IPS-NIHi7 (cell line): ENCODE measurements at regions not wholly inside any gene's neighbourhood (a gene's known extent, or its start where the extent isn't known, plus 50 kb on each side); places are given as distances from the start of the nearest gene placed in this dataset.

ENCODE experiments used
- DNase-seq: peaks from one replicate; pipeline ENCODE4 v3.0.0; 2012; ENCODE audit warnings: mixed read lengths; ENCODE audit errors: extremely low spot score

GRCh38 chr5:61263561-61264272, 68.3 kb upstream of the ZSWIM6 start:
- no peak for DNase-seq

DNA sequence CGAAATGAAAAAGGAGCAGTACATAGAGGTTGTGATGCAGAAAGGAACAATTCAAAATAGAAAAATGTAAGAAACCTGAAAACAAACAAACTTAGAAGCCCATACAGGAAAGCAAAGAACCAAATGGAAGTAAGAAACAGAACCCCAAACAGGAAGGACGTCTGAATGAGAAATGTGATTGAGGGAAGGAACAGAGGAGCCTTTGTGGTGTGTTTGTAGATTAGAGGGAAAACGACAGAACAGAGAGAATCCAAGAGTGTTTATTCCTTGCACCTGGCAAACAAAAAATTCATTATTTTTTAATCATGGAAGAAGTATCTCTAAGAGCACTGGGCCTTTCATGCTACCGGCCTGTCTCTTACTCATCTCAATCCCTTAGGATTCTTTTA, 67.8 kb upstream of the ZSWIM6 start:
- DNase-seq = no peak

- DNase-seq = no peak
These were observed 64.9 kb upstream of the ZSWIM6 start for GRCh38 chr5:61267116-61267515.

GRCh38 chr5:61268871-61269270, 63.2 kb upstream of the ZSWIM6 start:
- no peak for DNase-seq

DNA sequence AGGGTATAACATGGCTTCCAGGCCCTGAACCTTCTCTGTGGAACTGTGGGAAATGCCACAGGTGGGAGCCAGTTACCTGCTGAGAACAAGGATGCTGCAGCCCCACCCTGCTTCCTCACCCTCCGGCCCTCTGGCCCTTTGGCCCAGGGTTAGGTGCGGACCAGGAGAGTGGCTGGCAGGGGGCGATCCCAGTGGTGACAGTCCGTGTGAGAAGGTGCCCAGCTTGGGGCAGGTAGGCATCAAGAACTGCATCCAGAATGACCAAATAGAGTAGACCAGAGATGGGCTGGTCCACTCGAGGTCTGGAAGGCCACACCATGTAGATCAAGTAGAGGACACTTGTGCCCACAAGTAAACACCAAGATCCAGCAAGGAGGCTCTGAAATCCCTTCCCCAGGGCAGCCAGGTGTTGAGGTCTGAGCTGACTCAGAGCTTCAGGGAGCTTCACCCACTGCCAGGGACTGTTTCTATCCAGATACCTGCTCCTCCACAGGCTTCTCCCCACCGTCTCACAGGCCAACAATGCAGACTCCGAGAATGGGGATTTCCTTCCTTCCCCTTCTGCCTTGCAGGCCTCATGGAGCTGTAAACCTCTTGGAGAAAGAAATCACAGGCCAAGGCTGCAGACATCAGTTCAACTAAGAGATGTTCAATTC, 61.4 kb upstream of the ZSWIM6 start:
- DNase-seq = no peak

GRCh38 chr5:61272688-61273087, 59.4 kb upstream of the ZSWIM6 start:
- DNase-seq = no peak

GRCh38 chr5:61273279-61273975, 58.6 kb upstream of the ZSWIM6 start:
- DNase-seq = no peak

DNA sequence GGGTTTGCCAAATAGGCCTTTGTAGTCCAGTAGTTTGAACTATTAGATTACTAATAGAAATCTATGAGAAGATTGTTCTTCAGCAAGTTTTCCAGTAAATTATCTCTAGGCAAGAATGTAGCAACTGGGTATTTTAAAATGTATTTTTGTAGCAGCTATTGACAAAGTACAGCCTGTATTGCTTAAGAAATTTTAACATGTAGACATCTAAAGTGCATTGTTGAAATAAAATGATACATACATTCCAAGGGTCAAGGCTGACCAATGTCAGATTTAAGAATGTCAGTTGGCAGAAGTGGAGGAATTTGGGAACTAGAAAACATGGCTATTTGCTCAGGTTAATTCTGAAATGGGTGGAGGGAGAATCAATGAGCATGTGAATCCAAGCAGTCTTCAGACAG, 57.5 kb upstream of the ZSWIM6 start:
- no peak for DNase-seq

DNA sequence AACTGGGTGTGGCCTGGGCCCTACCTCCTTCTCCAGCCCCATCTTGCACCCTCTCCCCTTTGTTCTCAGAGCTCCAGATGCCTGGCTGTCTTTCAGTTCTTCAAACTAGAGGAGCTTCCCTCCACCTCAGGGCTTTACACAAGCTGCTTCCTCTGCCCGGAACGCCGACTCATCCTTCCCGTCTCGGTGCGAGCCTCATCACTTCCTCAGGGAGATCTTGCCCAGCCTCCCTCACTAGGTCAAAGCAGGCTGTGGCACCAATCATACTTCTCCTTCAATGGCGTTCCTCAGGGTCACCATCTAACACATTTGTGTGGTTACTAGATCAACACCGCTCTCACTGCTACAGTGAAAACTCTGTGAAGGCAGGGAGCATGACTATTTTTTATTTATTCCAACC, 56.2 kb upstream of the ZSWIM6 start:
- no peak for DNase-seq

GRCh38 chr5:61277190-61277589, 54.9 kb upstream of the ZSWIM6 start:
- DNase-seq = peak; percentile 60

- DNase-seq = no peak
These were observed 54.3 kb upstream of the ZSWIM6 start for GRCh38 chr5:61277781-61278180.

- no peak for DNase-seq
These were observed 52.3 kb upstream of the ZSWIM6 start for GRCh38 chr5:61279725-61280124.

DNA sequence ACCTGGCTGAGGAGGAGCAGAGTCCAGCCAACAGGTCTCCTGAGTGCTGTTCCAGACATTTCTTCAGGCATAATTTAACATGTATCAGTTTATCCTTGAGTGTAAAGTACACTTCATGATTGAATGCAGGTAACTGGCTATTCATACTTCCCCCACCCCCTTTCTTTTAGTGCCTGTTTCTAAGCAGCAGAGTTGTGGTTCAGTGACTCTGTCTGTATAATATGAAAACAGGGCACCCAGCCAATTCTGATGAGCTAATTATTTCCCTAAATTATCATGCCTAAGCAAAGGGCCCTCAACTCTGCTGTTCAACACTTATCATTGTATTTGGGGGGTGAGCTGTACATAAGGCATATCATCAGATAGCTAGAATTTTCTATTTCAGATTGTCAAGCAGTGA, 51.9 kb upstream of the ZSWIM6 start:
- no peak for DNase-seq

- no peak for DNase-seq
These were observed 51.2 kb upstream of the ZSWIM6 start for GRCh38 chr5:61280761-61281427.

- no peak for DNase-seq
These were observed 50.4 kb upstream of the ZSWIM6 start for GRCh38 chr5:61281686-61282085.
